Frontal cortex (tissue), 3 donors: ENCODE measurements at regions not wholly inside any gene's neighbourhood (a gene's known extent, or its start where the extent isn't known, plus 50 kb on each side); places are given as distances from the start of the nearest gene placed in this dataset.
A peak's percentile ranks its signal among the peaks of the same experiment; 100 is the strongest.
"Not testable (repeated sequence)": the region's sequence is repeated elsewhere in the genome, so short reads cannot be mapped to it uniquely, and the experiment has no call there.

Source experiments
- DNase-seq, 2 donors: peaks; one replicate each; pipeline ENCODE4 v3.0.0; 2012; ENCODE audit warnings: low spot score in 2 of 2
- FAIRE-seq: peaks from 2 replicates; lab custom pipeline; 2012; peaks lifted over from hg19 to GRCh38; lab: Jason Lieb, UNC
- donor health status: control.
- donor health status: control.
- donor health status: control.

- FAIRE-seq (no peak), DNase-seq (no peak)
These were observed 280.3 kb upstream of the INTU start for GRCh38 chr4:127352220-127353113.

DNA sequence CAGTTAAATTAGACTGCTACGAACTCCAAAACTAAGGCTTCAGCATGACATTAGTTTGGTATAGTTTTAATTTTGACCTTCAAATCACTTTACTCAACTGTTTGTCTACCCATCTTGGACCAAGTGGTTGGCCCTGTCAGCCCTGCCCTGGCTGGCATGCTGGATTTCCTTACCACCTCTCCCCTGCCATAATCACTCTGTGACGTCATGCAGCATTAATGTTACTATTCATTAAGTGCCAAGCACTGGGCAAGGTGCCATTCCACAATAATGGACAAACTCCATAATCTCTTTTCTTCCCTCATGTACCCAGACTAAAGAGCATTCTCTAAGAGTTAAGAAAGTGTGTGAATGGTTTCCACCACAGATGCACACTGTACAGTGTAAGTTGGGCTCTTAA is 277.0 kb upstream of the INTU start:
- no peak for FAIRE-seq
- DNase-seq: no peak

- FAIRE-seq (no peak), DNase-seq (no peak)
These were observed 275.0 kb upstream of the INTU start for GRCh38 chr4:127357765-127358164.

DNA sequence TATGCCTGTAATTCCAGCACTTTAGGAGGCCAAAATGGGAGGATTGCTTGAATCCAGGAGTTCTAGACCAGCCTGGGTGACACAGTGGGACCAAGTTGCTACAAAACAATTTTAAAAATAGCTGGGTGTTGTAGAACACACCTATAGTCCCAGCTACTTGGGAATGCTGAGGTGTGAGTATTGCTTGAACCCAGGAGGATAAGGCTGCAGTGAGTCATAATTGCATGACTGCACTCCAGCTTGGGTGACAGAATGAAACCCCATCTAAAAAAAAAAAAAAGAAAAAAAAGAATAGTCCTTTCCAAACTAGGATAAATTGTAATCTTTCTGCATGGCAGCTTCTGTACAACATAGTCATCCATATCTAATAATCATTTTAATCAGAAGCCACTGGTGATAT is 270.1 kb upstream of the INTU start:
- FAIRE-seq (no peak), DNase-seq (no peak)

- DNase-seq (no peak), FAIRE-seq (no peak)
These were observed 268.4 kb upstream of the INTU start for GRCh38 chr4:127364397-127364796.

DNA sequence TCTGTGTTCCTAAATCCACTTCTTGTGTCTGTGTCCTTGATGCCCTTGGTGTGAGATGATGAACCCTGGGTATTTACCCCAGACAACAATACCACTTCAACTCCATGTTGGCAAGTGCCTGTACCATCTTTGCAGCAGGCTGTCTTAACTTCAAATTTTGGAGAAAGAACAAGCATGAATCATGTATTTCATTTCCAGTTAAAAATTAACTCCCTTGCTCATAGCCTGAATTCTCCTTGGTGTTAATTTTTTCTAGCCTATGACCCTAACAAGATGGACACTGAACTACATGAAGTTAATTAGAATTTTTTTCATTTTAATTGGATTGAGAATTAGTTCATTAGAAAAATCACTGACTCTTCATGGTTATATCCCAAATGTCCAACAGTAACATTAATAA is 267.8 kb upstream of the INTU start:
- FAIRE-seq (no peak), DNase-seq (no peak)

DNA sequence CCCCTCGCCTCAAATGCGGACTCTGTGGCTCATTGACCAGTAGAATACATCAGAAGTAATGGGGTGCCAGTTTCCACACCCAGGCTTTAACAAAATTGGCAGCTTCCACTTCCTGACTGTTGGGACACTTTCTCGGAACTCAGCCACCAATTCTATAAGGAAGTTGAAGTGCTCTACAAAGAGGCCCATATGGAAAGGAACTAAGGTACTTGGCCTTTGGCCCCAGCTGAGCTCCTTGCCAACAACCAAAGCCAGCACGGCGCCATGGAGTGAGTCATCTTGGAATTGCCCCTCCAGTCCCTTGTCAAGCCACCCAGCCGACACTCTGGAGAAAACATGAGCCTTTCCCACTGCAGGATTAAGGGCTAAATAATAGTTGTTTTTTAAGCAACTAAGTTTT is 262.2 kb upstream of the INTU start:
- DNase-seq: no peak
- FAIRE-seq: no peak

DNA sequence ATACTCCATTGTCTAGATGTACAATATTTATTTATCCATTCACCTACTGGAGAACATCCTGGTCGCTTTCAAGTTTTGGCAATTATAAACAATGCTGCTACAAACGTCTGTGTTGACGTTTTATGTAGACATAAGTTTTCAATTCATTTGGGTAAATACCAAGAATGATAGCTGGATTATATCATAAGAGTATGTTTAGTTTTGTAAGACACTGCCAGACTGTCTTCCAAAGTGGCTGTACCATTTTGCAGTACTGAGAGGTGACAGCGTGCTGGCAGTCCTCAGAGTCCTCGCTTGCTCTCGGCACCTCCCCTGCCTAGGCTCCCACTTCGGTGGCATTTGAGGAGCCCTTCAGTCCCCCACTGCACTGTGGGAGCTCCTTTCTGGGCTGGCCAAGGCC is 253.3 kb upstream of the INTU start:
- FAIRE-seq (no peak), DNase-seq (no peak)

- DNase-seq, FAIRE-seq: not testable (repeated sequence)
These were observed 252.8 kb upstream of the INTU start for GRCh38 chr4:127379948-127380347.

- DNase-seq: no peak
These were observed 249.1 kb upstream of the INTU start for GRCh38 chr4:127383666-127384065.

DNA sequence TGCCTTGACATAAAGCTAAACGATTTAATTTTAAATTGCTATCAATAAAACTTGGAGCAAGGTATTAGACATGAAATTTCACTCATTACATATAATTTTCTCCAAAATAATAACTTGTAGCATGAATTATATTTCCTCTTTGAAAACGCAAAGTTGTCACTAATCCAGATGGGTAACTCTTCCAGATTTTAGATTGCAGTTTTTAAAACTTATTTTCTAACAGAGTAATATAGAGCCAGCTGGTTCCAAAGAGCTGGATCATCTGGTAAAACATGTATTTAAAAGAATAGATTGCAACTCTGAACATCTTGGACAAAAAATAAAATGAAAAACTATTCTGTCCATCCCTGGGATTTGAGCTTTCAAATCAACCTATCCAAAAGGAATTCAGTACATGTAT is 238.2 kb upstream of the INTU start:
- DNase-seq (no peak), FAIRE-seq (no peak)

More at GRCh38 chr4:127383666-127384065, 249.1 kb upstream of the INTU start:
- FAIRE-seq: no peak

DNA sequence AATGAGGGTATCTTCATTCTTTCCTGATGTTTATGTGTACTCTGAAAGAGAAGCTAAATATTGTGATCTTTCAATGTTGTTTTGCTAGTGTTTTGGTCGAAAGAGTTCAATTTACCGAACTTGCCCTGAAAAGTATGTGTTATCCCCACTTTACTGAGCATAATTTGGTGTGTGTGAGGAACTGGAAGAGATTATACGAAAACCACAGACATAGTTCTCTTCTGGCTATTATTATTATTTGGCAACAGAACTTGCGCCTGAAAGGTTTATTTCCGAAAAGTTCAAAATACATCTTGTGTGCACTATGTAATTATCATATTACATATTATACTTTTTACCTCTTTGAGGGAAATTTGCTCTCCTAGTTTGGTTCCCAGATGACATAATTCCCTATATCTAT is 232.5 kb upstream of the INTU start:
- DNase-seq: no peak
- FAIRE-seq: no peak

- DNase-seq: peak in 1 of 2 donors; percentile 4
- FAIRE-seq: no peak
These were observed 231.9 kb upstream of the INTU start for GRCh38 chr4:127400731-127401346.

DNA sequence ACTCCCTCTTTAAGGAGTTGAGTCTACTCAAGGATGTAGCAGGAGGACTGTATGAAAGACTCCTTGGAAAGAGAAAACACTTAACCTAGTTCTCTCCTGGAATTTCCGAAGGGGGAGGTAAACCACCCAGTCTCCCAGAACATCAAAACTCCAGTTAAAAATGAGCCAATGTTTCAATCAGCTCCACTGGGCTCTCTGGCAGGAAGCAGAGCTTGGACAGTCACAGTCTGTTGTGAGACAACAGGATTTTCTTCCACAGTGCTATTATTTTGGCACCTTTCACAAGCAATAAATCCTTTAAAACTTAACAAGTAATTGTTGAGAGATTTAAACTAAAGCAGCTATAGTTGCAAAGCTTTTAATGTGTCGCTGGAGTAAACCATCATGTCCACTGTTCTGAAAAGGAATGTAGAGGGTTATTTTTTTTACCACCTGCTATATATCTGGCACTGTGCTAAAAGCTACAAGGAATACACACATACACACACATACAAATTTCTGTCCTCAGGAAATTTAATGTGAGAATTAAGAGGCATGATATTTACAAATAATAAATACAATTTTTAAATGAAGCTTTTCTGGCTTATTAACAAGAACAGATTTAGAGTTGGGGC is 229.2 kb upstream of the INTU start:
- DNase-seq (no peak), FAIRE-seq (no peak)

GRCh38 chr4:127406187-127406586 is 226.6 kb upstream of the INTU start:
- DNase-seq (no peak), FAIRE-seq (no peak)

DNA sequence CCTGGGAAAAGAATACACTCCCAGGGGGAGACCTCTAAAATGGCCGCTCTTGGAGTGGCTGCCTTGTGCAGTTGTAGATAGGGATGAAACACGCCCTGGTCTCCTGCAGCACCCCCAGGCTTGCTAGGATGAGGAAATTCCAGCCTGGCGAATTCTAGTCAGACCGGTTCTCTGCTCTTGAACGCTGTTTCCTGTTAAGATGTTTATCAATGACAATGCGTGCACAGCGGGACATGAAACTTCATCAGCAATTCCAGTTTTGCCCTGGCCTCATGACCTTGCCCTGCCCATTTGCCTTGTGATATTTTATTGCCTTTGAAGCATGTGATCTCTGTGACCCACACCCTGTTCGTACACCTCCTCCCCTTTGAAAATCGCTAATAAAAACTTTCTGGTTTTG is 225.2 kb upstream of the INTU start:
- DNase-seq, FAIRE-seq: not testable (repeated sequence)

DNA sequence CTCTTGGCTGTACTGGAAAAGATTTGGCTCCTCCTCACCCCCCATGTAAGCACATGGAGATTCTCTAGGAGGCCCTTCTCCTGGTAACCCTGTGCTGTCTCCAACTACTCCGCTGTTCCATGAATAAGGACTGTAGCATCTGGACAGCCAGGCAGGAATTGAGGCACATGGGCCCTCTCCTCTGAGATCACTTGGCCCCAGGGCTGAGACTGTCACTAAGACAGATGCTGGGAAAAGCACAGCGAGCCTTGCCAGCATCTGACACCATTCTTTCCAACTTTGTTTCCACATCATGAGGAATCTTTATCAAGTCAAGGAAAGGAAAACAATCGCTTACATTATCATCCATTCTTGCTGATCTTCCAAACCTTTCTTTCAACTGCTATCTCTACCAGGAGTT is 222.6 kb upstream of the INTU start:
- no peak for FAIRE-seq
- DNase-seq: no peak

- DNase-seq (no peak), FAIRE-seq (no peak)
These were observed 222.1 kb upstream of the INTU start for GRCh38 chr4:127410644-127411043.

DNA sequence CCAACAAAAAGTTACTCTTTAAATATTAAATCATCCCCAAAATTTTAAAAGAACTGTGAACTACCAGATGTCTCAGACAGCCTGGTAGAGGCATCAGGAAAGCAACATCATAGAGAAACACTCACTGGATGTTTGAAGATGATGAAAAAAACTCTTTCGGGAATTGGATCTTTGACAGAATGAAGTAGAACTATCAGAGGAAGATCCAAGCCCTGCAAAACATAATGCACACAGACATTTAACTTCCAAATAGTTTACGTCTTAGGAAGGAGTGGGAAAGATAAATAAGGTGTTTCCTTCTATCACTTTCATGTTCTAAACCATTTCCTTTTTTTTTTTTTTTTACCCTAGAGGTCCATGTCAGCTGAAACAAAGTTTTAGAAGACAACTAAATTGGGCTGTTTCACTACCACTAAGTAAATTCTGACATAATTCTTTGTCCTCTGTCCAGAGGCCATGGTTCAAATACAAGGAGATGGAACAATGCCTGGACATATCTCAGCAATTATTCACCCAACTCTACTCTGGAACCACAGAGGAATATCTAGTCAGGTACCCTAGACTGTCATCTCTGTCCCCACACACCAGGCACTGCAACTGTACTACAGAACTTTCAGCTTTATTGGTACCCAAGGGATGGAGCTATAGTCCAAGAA is 217.7 kb upstream of the INTU start:
- DNase-seq (no peak), FAIRE-seq (no peak)

- FAIRE-seq: no peak
- no peak for DNase-seq
These were observed 216.6 kb upstream of the INTU start for GRCh38 chr4:127416115-127416514.
